ENCODE measurements at regions not wholly inside any gene's neighbourhood (a gene's known extent, or its start where the extent isn't known, plus 50 kb on each side); places are given as distances from the start of the nearest gene placed in this dataset.
"Not testable (repeated sequence)": the region's sequence is repeated elsewhere in the genome, so short reads cannot be mapped to it uniquely, and the experiment has no call there.

- no peak for TF ChIP-seq CTCF (IDR thresholded peaks at IDR 0.05)
- Histone ChIP-seq H3K36me3 (ENCODE audit: control insufficient read depth, insufficient read depth, low read length) (no peaks in the 10 kb centered on the region), H2AFZ (no peak overlapping the region), H3K79me2 (no peaks in the 10 kb centered on the region), H3K4me1 (no peaks in the 10 kb centered on the region), H3K9me3 (ENCODE audit: control insufficient read depth, low read length) (no peaks in the 10 kb centered on the region), H3K4me2 (ENCODE audit: low read length) (no peak overlapping the region), H3K27ac (no peak overlapping the region), H3K4me3 (ENCODE audit: low read depth, low read length) (no peak overlapping the region), H3K9ac (no peak overlapping the region), H3K27me3 (ENCODE audit: control insufficient read depth, insufficient read depth, low read length) (no peaks in the 10 kb centered on the region)
Observed at GRCh38 chr7:32639122-32639521, 143.8 kb downstream of the AVL9 start.

- not testable (repeated sequence) for H3K9me3 ChIP-seq (ENCODE audit: control insufficient read depth, low read length); H2AFZ ChIP-seq; H3K4me1 ChIP-seq; H3K9ac ChIP-seq; H3K27ac ChIP-seq; H3K4me2 ChIP-seq (ENCODE audit: low read length); H3K36me3 ChIP-seq (ENCODE audit: control insufficient read depth, insufficient read depth, low read length); H3K79me2 ChIP-seq; H3K4me3 ChIP-seq (ENCODE audit: low read depth, low read length); H3K27me3 ChIP-seq (ENCODE audit: control insufficient read depth, insufficient read depth, low read length)
Observed at GRCh38 chr7:32638479-32639121, 143.3 kb downstream of the AVL9 start.

Measured in parathyroid adenoma (tissue), 2 donors.